Keratinocyte (primary cell): ENCODE measurements at regions not wholly inside any gene's neighbourhood (a gene's known extent, or its start where the extent isn't known, plus 50 kb on each side); places are given as distances from the start of the nearest gene placed in this dataset.

Source experiments
- CTCF ChIP-seq, 3 experiments: IDR thresholded peaks in 1 of 3; conservative IDR thresholded peaks in 1 of 3; optimal IDR thresholded peaks in 1 of 3; 2 replicates in 2 of 3; 3 replicates in 1 of 3; pipeline versions ENCODE3 to v1.5.1; 2011; ENCODE audit warnings: low read length in 3 of 3, mild to moderate bottlenecking in 3 of 3, moderate library complexity in 2 of 3, control low read depth in 1 of 3, inconsistent platforms in 1 of 3; ENCODE audit not compliant: insufficient read depth in 2 of 3; ENCODE audit errors: extremely low read depth in 1 of 3
- EZH2 ChIP-seq: IDR thresholded peaks from one replicate; pipeline ENCODE4 v1.6.1; 2012; ENCODE audit warnings: inconsistent platforms, mild to moderate bottlenecking, low read length, moderate library complexity

DNA sequence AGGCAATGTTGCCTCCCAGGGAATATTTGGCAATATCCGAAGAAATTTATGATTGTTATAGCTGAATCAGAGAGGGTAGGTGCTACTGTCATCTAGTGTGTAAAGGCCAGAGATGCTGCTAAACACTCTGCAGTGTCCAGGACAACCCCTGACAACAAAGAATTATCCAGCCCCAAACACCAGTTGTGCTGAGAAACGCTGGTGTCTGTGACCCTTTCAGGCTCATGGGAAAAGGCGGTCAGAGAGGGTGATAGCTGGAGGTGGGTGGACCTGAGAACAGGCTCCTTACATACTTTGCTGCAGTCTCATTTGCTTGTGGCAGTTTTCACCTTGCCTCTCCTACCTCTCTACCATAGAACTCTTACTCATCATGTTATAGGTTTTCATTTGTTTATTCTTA lies 295.3 kb upstream of the DMRT1 start:
- TF ChIP-seq CTCF (optimal IDR thresholded peaks at IDR 0.05 in 1 of 3, IDR thresholded peaks at IDR 0.05 in 1 of 3, conservative IDR thresholded peaks at IDR 0.05 in 1 of 3; ENCODE audit: extremely low read depth in 1 of 3, insufficient read depth in 2 of 3, low read length in 3 of 3) (no peak), EZH2 (no peak)
